Thyroid gland (tissue), 4 donors: ENCODE measurements at regions not wholly inside any gene's neighbourhood (a gene's known extent, or its start where the extent isn't known, plus 50 kb on each side); places are given as distances from the start of the nearest gene placed in this dataset.
"Not testable (repeated sequence)": the region's sequence is repeated elsewhere in the genome, so short reads cannot be mapped to it uniquely, and the experiment has no call there.

Experiments used
- DNase-seq, 2 donors: peaks; one replicate each; pipeline ENCODE4 v3.0.0-alpha.2; 2019
- H3K27ac ChIP-seq, 3 donors: fragments of 200-600 bp; sonication (generic); 1 replicate in 2 of 3; 2 replicates in 1 of 3; pipeline ENCODE4 v1.5.1; 2016 to 2019; ENCODE audit warnings: mild to moderate bottlenecking in 1 of 3, moderate library complexity in 1 of 3
- H3K27me3 ChIP-seq: fragments of 200-600 bp; sonication (generic); one replicate; pipeline ENCODE4 v1.5.1; 2019
- H3K36me3 ChIP-seq, 2 donors: fragments of 200-600 bp; sonication (generic); one replicate each; pipeline ENCODE4 v1.5.1; 2016 to 2019
- H3K4me1 ChIP-seq, 2 donors: fragments of 200-600 bp; sonication (generic); one replicate each; pipeline ENCODE4 v1.5.1; 2017 to 2019
- H3K4me3 ChIP-seq, 3 donors: fragments of 200-600 bp; sonication (generic); replicated peaks in 1 of 3; 1 replicate in 2 of 3; 2 replicates in 1 of 3; pipeline ENCODE4 v1.5.1; 2016; ENCODE audit warnings: mild to moderate bottlenecking in 1 of 3
- H3K9me3 ChIP-seq: fragments of 200-600 bp; sonication (generic); one replicate; pipeline ENCODE4 v1.5.1; 2017
- CTCF ChIP-seq, 6 experiments: fragments of 200-600 bp in 3 of 6; fragments of 450-650 bp in 3 of 6; sonication (generic) in 3 of 6; IDR thresholded peaks; one replicate each; pipeline ENCODE4 v1.5.1; 2016 to 2019; ENCODE audit warnings: antibody characterized with exemption in 6 of 6, mild to moderate bottlenecking in 2 of 6, inconsistent platforms in 1 of 6, moderate library complexity in 1 of 6
- POLR2A ChIP-seq, 2 donors: fragments of 450-650 bp; IDR thresholded peaks; one replicate each; pipeline ENCODE4 v1.6.1; 2017; ENCODE audit warnings: antibody characterized with exemption in 2 of 2, mild to moderate bottlenecking in 2 of 2, moderate library complexity in 1 of 2
- WGBS, 2 donors: methylation state at CpG; one replicate each; pipeline ENCODE4 v1.1.5; 2017; 5-methylcytosine and 5-hydroxymethylcytosine counted together
- intact Hi-C: fragments of 100-400 bp; cut with DNase I; formaldehyde crosslinking; loops from one replicate; pipeline ENCODE4 v1.15.1; 2023

DNA sequence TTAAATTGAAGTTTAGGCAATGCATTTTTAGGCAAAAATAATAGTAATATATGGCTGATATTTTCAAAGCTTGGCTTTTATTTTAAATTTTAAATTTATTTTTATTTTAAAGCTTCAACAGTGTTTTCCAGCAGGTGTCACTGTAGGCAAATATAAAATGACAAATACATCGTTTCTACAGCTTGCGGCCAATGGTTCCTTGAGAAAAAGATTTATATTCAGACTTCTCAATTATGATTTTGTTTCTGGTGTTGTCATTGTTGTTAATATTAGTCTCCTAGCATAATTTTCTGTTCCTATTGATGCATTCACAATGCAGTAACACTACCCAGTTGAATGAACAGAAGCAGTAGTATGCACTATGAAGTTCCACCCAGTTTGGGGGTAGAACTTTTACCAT, 220.7 kb upstream of the DNAJC19 start:
- Histone ChIP-seq H3K27ac (no peak overlapping the region), H3K27me3 (no peaks in the 10 kb centered on the region), H3K9me3 (no peaks in the 10 kb centered on the region), H3K4me3 (no peak overlapping the region), H3K36me3 (no peaks in the 10 kb centered on the region), H3K4me1 (peaks cover 0 to 4% of the 10 kb centered on the region in 2 donors)
- DNase-seq, result no peak
- TF ChIP-seq POLR2A (IDR thresholded peaks at IDR 0.05) (no peak), CTCF (IDR thresholded peaks at IDR 0.05) (peak in 3 of 6 experiments; percentile 27 to 42 (median 34))
- 16% methylated on average over 2 of the region's 2 CpGs for WGBS, 2 donors
- intact Hi-C loops, result no loop called here

- DNase-seq, result no peak
- intact Hi-C loops, result no loop called here
- no peak for TF ChIP-seq POLR2A (IDR thresholded peaks at IDR 0.05)
- TF ChIP-seq CTCF (IDR thresholded peaks at IDR 0.05), result no peak
- no peaks in the 10 kb centered on the region for H3K9me3 ChIP-seq
- H3K4me3 ChIP-seq, result no peak overlapping the region
- no peak overlapping the region for H3K27ac ChIP-seq
- no peaks in the 10 kb centered on the region for H3K27me3 ChIP-seq
- H3K4me1 ChIP-seq, result no peaks in the 10 kb centered on the region
- 85 to 86% methylated on average over 2 of the region's 2 CpGs for WGBS, 2 donors
- no peaks in the 10 kb centered on the region for H3K36me3 ChIP-seq
These were observed 200.0 kb upstream of the DNAJC19 start for GRCh38 chr3:181189556-181189955.

DNA sequence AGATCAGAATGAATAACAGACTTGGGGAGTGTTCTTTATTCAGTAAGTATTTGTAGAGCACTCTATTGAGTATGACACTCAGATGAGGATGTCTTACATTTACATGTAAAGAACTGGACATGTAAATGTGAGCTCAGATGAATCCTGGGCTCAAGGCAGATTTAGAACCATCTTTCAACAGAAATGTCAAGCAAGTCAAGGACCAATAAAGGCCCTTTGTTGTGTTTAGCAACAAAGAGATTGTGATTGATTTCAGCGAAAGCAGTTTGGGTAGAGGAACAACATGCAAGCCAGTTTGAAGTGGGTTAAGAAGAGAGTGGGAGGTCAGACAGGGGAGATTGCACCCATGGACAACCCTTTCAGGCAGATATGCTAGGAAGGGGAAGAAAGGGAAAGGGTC, 194.2 kb upstream of the DNAJC19 start:
- Histone ChIP-seq H3K36me3 (no peaks in the 10 kb centered on the region), H3K27ac (no peak overlapping the region), H3K4me1 (no peaks in the 10 kb centered on the region), H3K27me3 (no peaks in the 10 kb centered on the region), H3K9me3 (no peaks in the 10 kb centered on the region), H3K4me3 (no peak overlapping the region)
- 65 to 68% methylated on average over 1 of the region's 1 CpG for WGBS, 2 donors
- intact Hi-C loops, result no loop called here
- TF ChIP-seq POLR2A (IDR thresholded peaks at IDR 0.05) (no peak), CTCF (IDR thresholded peaks at IDR 0.05) (no peak)
- DNase-seq, result no peak

DNA sequence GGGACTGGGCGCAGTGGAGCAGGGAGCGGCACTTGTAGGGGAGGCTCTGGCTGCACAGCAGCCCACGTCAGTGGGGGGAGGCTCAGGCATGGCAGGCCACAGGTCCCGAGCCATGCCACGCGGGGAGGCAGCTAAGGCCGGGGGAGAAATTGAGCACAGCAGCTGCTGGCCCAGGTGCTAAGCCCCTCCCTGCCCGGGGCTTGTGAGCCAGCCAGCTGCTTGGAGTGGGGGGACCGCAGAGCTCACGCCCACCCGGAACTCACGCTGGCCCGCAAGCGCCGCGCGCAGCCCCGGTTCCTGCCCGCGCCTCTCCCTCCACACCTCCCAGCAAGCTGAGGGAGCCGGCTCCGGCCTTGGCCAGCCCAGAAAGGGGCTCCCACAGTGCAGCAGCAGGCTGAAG, 193.5 kb upstream of the DNAJC19 start:
- H3K36me3 ChIP-seq, DNase-seq, H3K27me3 ChIP-seq, H3K4me1 ChIP-seq, intact Hi-C loops, H3K4me3 ChIP-seq, H3K9me3 ChIP-seq, H3K27ac ChIP-seq: not testable (repeated sequence)
- 93 to 98% methylated on average over 11 to 14 of the region's 22 CpGs for WGBS, 2 donors

- Histone ChIP-seq H3K27ac (no peak overlapping the region), H3K4me1 (no peaks in the 10 kb centered on the region), H3K36me3 (no peaks in the 10 kb centered on the region), H3K9me3 (no peaks in the 10 kb centered on the region), H3K4me3 (no peak overlapping the region), H3K27me3 (no peaks in the 10 kb centered on the region)
- no peak for TF ChIP-seq CTCF (IDR thresholded peaks at IDR 0.05)
- no peak for TF ChIP-seq POLR2A (IDR thresholded peaks at IDR 0.05)
- intact Hi-C loops, result no loop called here
- WGBS, 2 donors, result 70 to 73% methylated on average over 7 of the region's 7 CpGs
- DNase-seq, result no peak
These were observed 189.5 kb upstream of the DNAJC19 start for GRCh38 chr3:181178991-181179390.

DNA sequence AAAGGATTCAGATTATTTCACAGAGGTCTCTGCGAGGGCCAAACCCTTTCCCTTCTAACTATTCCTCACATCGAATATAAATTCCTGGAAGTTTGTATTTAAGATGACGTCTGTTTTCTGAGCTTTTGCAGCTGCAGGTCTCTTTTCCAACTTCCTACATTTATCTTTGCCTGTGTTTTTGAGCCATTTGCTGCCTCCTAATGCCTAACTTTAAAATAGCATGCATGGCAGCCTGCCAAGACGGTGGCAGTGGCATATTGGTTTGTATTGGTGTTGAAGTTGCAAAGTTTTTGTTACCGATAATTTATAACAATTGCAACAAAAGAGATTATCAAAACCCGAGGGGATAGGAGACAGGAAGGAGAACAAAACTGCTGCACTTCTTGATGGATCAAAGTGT, 187.1 kb upstream of the DNAJC19 start:
- Histone ChIP-seq H3K9me3 (no peaks in the 10 kb centered on the region), H3K27me3 (no peaks in the 10 kb centered on the region), H3K36me3 (no peaks in the 10 kb centered on the region), H3K4me3 (no peak overlapping the region), H3K4me1 (no peaks in the 10 kb centered on the region), H3K27ac (no peak overlapping the region)
- intact Hi-C loops, result no loop called here
- peak; percentile 57 to 73 for DNase-seq
- WGBS, 2 donors, result 14 to 21% methylated on average over 6 of the region's 6 CpGs
- no peak for TF ChIP-seq POLR2A (IDR thresholded peaks at IDR 0.05)
- peak in 4 of 6 experiments; percentile 52 to 68 (median 66) for TF ChIP-seq CTCF (IDR thresholded peaks at IDR 0.05)
